ENCODE measurements at regions not wholly inside any gene's neighbourhood (a gene's known extent, or its start where the extent isn't known, plus 50 kb on each side); places are given as distances from the start of the nearest gene placed in this dataset.

DNA sequence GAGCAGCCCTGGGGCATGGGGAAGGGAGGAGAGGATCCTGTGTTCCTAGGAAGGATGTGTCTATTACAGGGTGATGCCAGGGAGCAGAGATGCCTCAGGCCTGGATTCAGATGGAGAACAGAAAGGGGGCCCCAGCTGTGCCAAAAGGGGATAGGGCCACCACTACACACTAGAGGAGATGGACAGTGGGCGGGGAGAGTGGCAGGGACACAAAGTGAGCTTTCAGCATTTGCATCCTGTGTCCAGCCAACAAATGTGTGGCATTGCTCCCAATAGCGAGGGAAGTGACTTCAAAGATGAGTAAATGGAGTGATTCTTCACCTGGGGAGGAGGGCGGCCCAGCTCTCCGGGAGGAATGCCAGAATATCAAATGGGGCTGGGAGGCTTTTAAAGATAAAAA, 64.9 kb upstream of the WAPL start:
- TF ChIP-seq CTCF (IDR thresholded peaks at IDR 0.05) (no peak), POLR2A (IDR thresholded peaks at IDR 0.05) (no peak)

Data from heart left ventricle (tissue), 13 donors.